ENCODE measurements at regions not wholly inside any gene's neighbourhood (a gene's known extent, or its start where the extent isn't known, plus 50 kb on each side); places are given as distances from the start of the nearest gene placed in this dataset.

DNA sequence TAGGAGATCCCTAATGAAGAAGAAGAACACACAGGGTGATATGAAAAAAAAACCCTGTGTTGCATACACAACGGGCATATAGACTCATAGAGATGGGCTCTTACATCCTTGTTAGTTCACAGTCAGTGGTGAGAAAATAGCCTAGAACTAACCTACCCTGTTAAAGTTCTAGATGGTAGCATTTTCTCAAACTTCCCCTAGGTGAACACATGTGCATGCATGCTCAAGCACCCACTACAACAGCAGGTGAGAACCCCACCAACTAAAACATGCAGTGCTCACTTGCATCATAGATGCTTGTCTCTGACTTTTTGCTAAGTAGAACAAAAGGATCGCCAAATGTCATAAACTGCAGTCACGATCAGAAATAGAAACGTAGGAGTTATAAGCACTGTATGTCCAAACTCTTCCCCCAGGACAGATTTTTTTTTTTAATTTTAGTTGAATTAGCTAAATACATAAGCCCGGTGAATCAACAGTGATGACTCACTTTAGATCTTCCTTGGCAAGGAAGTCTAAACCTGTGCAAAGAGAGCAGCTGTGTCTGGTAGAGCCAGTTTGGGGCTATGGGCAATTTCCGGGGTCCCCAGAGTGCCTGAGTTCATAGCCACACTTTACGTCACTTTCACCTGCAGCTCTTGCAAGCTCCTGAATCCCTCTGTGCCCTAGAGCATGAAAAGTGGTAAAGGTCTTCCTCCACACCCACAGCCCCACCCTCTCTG lies 96.2 kb upstream of the SEMA6D start:
- ATAC-seq, result no peak
- H3K36me3 ChIP-seq, result no peaks in the 10 kb centered on the region

DNA sequence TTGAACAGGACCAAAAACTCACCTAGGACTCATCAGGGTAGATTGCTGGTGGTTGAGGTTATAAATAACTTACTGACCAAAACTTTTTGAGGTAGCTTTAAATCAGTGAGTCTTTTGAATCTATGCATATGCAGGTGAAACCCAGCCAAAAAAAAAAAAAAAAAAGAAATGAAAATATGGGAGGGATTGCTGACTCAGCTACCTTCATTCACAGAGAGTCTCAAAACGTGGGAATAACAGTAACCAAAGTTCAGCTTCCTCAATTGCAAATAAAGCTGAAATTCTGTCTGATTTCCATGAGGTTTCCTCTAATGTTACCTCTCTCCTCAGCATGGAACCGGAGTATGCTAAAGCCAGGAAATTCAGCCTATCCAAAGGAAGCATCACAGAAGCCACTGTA lies 95.2 kb upstream of the SEMA6D start:
- no peak overlapping the region for H3K27ac ChIP-seq
- H3K9me3 ChIP-seq, result no peaks in the 10 kb centered on the region
- H3K4me1 ChIP-seq, result no peaks in the 10 kb centered on the region
- TF ChIP-seq, protein P1, sequence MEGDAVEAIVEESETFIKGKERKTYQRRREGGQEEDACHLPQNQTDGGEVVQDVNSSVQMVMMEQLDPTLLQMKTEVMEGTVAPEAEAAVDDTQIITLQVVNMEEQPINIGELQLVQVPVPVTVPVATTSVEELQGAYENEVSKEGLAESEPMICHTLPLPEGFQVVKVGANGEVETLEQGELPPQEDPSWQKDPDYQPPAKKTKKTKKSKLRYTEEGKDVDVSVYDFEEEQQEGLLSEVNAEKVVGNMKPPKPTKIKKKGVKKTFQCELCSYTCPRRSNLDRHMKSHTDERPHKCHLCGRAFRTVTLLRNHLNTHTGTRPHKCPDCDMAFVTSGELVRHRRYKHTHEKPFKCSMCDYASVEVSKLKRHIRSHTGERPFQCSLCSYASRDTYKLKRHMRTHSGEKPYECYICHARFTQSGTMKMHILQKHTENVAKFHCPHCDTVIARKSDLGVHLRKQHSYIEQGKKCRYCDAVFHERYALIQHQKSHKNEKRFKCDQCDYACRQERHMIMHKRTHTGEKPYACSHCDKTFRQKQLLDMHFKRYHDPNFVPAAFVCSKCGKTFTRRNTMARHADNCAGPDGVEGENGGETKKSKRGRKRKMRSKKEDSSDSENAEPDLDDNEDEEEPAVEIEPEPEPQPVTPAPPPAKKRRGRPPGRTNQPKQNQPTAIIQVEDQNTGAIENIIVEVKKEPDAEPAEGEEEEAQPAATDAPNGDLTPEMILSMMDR (IDR thresholded peaks at IDR 0.05), result no peak
- DNase-seq (no peak), ATAC-seq (no peak)
- 75% methylated on average over 2 of the region's 2 CpGs for WGBS, 2 donors
- H3K27me3 ChIP-seq, result peaks cover 0 to 16% (median 5%) of the 10 kb centered on the region in 7 donors
- intact Hi-C loops (cut with DNase I), result no loop called here
- H3K36me3 ChIP-seq, result no peaks in the 10 kb centered on the region
- H3K4me3 ChIP-seq, result no peak overlapping the region

More for the DNA sequence above, 96.2 kb upstream of the SEMA6D start:
- 80 to 88% methylated on average over 7 of the region's 7 CpGs for whole genome bisulfite sequencing, 2 donors
- Histone ChIP-seq H3K4me1 (no peaks in the 10 kb centered on the region), H3K4me3 (no peak overlapping the region), H3K9me3 (no peaks in the 10 kb centered on the region), H3K27me3 (peaks cover 0 to 20% (median 5%) of the 10 kb centered on the region in 7 donors), H3K27ac (no peak overlapping the region)
- TF ChIP-seq, protein P1 (IDR thresholded peaks at IDR 0.05), result no peak
- no peak for DNase-seq
- intact Hi-C loops (cut with DNase I), result no loop called here

DNA sequence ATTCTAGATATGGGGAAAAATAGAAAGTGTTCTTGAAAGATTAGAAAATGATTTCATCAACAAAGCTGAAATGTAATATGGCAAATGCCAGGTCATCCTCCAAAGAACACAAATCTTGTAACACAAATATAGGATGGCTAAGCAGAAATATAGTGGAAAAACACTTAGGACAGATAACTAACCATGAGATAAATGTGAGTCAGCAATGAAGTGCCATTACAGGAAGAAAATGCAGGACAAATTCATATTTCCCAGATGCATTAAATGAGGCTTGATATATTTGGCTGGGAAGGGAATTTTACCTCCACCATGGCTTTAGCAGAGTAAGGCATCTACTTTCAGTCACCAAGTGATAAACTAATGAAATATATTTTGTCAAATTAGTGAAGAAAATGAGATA lies 92.8 kb upstream of the SEMA6D start:
- H3K27ac ChIP-seq, result no peak overlapping the region
- H3K4me1 ChIP-seq, result no peaks in the 10 kb centered on the region
- no peak overlapping the region for H3K4me3 ChIP-seq
- ATAC-seq (no peak), DNase-seq (no peak)
- intact Hi-C loops (cut with DNase I), result no loop called here
- peaks cover 0 to 7% (median 0%) of the 10 kb centered on the region in 11 donors for H3K9me3 ChIP-seq
- no peaks in the 10 kb centered on the region for H3K36me3 ChIP-seq
- peaks cover 0 to 9% (median 0%) of the 10 kb centered on the region in 7 donors for H3K27me3 ChIP-seq
- TF ChIP-seq, protein P1 (IDR thresholded peaks at IDR 0.05), result no peak

DNA sequence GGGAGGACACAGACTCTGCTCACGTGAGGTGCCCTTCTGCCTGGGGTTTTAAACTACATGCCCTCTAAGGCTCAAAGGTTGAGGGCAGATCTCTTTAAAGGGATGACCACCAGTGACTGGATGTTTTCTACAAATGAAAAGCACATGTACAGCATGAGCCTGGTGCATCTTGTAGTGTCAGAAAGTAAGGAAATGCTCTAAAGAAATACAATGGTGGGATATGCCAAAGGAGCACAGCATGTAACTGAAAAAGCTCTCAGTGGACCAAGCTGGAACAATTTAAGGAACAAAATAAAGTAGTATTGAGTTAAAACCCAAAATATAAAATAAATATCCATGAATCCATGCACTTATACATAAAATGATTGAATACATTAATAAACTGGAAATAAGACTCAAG lies 78.3 kb upstream of the SEMA6D start:
- 91 to 93% methylated on average over 1 of the region's 1 CpG for WGBS, 2 donors
- H3K4me3 ChIP-seq, result no peak overlapping the region
- no peak for ATAC-seq
- no peaks in the 10 kb centered on the region for H3K9me3 ChIP-seq
- intact Hi-C loops (cut with DNase I), result no loop called here
- H3K27ac ChIP-seq, result no peak overlapping the region
- H3K4me1 ChIP-seq, result peaks cover 0 to 6% (median 0%) of the 10 kb centered on the region in 9 donors
- DNase-seq, result no peak
- TF ChIP-seq, protein P1 (IDR thresholded peaks at IDR 0.05), result no peak
- peaks cover 0 to 6% (median 0%) of the 10 kb centered on the region in 7 donors for H3K27me3 ChIP-seq
- H3K36me3 ChIP-seq, result no peaks in the 10 kb centered on the region

Measured in heart right ventricle (tissue), 16 donors.